Esophagus squamous epithelium (tissue), 4 donors: ENCODE measurements at regions not wholly inside any gene's neighbourhood (a gene's known extent, or its start where the extent isn't known, plus 50 kb on each side); places are given as distances from the start of the nearest gene placed in this dataset.
"Not testable (repeated sequence)": the region's sequence is repeated elsewhere in the genome, so short reads cannot be mapped to it uniquely, and the experiment has no call there.

Source experiments
- CTCF ChIP-seq, 6 experiments: fragments of 450-650 bp in 4 of 6; fragments of 200-600 bp in 2 of 6; sonication (generic) in 2 of 6; IDR thresholded peaks; one replicate each; pipeline ENCODE4 v1.5.1; 2016 to 2019; ENCODE audit warnings: antibody characterized with exemption in 6 of 6, mild to moderate bottlenecking in 4 of 6, moderate library complexity in 4 of 6
- POLR2A ChIP-seq, 4 donors: fragments of 450-650 bp; IDR thresholded peaks; one replicate each; pipeline ENCODE4 v1.6.1; 2017; ENCODE audit warnings: antibody characterized with exemption in 4 of 4, mild to moderate bottlenecking in 4 of 4, moderate library complexity in 3 of 4

- TF ChIP-seq CTCF, POLR2A (IDR thresholded peaks at IDR 0.05): not testable (repeated sequence)
Observed at GRCh38 chr16:65356721-65357120, 234.9 kb upstream of the CDH11 start.
